Ovary (tissue), 3 donors: ENCODE measurements at regions not wholly inside any gene's neighbourhood (a gene's known extent, or its start where the extent isn't known, plus 50 kb on each side); places are given as distances from the start of the nearest gene placed in this dataset.

ENCODE experiments used
- CTCF ChIP-seq, 3 donors: fragments of 450-650 bp in 2 of 3; fragments of 200-600 bp in 1 of 3; IDR thresholded peaks; one replicate each; pipeline versions ENCODE4 v1.5.1 to v1.8.0; 2016 to 2022; ENCODE audit warnings: antibody characterized with exemption in 3 of 3, mild to moderate bottlenecking in 1 of 3
- POLR2A ChIP-seq: fragments of 450-650 bp; IDR thresholded peaks from one replicate; pipeline ENCODE4 v1.6.1; 2017; ENCODE audit warnings: antibody characterized with exemption, mild to moderate bottlenecking, moderate library complexity
- donor health status: DM: no; HTN: no; CAD: no.

- TF ChIP-seq CTCF (IDR thresholded peaks at IDR 0.05) (no peak), POLR2A (no peak)
Observed at GRCh38 chr21:21818898-21819297, 820.7 kb downstream of the NCAM2 start.
